SIG-M5 treated with dmso at 0.1 percent for 504 hours (cell line): ENCODE measurements at regions not wholly inside any gene's neighbourhood (a gene's known extent, or its start where the extent isn't known, plus 50 kb on each side); places are given as distances from the start of the nearest gene placed in this dataset.

Experiments used
- DNase-seq: peaks from one replicate; lab custom pipeline; 2025; ENCODE audit not compliant: unreplicated experiment; lab: John Stamatoyannopoulos, UW

DNA sequence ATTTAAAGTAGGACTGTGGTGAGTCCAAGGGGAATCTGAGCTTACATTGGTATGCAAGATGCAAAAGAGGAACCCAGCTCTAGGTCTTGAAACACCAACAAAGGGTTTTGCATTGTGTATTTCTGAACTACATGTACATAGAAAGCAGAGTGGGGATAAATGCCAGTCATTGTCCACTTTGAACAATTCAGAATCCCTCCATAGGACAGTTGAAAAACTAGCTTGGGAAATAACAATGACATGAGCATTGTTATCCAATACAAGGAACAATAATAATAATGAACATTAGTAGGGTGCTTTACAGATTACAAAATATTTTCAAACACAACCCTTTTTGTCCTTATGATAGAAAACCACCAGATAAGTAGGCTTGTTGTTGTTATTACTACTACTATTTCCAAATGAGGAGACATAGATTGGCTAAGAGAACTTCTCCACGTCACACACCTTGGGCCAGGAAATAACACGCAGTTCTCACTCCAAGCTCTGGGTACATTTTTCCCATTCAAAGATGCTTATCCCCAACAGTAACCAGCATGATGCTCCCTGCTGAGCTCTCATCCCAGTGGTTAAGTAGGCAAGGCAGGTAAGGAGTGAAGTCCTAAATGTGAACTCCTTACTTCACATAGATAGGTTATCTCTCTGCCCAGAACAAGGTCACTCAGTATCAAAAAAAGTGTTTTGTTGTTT, 51.7 kb upstream of the RASSF8 start:
- DNase-seq = no peak
